Epithelial cell of proximal tubule (primary cell): ENCODE measurements at regions not wholly inside any gene's neighbourhood (a gene's known extent, or its start where the extent isn't known, plus 50 kb on each side); places are given as distances from the start of the nearest gene placed in this dataset.

Experiments used
- DNase-seq: peaks from one replicate; pipeline ENCODE4 v3.0.0-alpha.2; 2011; ENCODE audit warnings: low read depth
- H3K4me3 ChIP-seq: 2 replicates; pipeline ENCODE4 v1.5.1; 2011; ENCODE audit warnings: low read depth, mild to moderate bottlenecking, low read length
- CTCF ChIP-seq: conservative IDR thresholded peaks from 2 replicates; pipeline ENCODE4 v1.5.1; 2012; ENCODE audit warnings: low read depth, mild to moderate bottlenecking, low read length

DNA sequence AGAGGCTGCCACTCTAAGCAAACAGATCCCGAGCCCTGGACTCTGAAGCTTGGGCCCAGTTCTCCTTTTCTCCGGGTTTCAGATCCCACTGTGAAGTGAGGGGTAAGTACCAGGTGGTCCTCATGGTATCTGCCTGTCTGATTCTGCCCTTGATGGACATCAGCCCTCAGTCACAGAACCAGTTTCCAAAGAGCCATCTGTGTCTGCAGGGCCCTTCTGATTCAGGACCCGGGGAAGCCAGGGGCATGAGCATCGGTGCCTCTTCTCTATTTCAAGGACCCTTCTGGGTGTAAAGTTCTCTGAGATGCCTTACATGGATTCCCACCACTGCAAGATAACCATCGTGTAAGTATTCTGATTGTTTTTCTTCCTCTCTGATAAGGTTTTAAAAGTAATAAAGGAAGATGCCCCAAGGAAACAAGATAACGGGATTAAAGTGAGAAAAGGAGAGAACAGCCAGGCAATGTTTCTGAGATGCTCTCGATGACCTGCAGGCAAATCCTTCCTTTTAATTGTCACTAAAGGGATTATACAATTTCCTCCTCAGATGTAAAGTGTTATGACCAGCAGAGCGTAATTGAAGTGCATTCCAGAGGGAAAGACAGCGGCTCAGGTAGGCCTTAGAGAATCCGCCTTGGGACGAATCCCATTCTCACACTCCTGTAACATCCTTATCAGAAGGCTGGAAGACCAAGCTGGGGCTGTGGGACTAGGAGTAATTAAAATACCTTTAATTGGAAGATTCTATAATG lies 924.3 kb downstream of the TBC1D22A start:
- H3K4me3 ChIP-seq = no peak overlapping the region
- no peak for DNase-seq
- no peak for TF ChIP-seq CTCF

GRCh38 chr22:47681411-47682165 lies 919.1 kb downstream of the TBC1D22A start:
- no peak overlapping the region for H3K4me3 ChIP-seq
- no peak for TF ChIP-seq CTCF
- DNase-seq = no peak

GRCh38 chr22:47678636-47679287 lies 916.3 kb downstream of the TBC1D22A start:
- no peak for TF ChIP-seq CTCF
- no peak overlapping the region for H3K4me3 ChIP-seq
- no peak for DNase-seq

DNA sequence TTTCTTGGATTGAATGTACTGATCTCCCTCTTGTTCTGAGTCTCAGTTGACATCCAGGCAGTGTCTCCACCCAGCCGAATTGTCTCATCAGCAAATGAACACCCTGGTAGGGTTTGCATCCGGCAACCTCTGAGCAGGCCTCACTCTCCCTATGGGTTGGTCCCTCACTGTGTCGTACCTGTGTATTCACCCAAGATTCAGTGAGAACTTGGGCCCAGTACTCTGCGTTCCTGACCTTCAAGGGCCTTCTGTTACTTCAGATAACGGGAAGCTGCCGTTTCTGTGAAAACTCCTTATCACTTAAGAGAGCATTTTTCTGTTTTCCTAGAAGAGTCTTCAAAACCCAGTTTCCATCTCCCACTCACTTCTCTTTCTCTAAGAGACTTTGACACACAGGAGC lies 915.6 kb downstream of the TBC1D22A start:
- DNase-seq = no peak
- no peak for TF ChIP-seq CTCF
- no peak overlapping the region for H3K4me3 ChIP-seq

DNA sequence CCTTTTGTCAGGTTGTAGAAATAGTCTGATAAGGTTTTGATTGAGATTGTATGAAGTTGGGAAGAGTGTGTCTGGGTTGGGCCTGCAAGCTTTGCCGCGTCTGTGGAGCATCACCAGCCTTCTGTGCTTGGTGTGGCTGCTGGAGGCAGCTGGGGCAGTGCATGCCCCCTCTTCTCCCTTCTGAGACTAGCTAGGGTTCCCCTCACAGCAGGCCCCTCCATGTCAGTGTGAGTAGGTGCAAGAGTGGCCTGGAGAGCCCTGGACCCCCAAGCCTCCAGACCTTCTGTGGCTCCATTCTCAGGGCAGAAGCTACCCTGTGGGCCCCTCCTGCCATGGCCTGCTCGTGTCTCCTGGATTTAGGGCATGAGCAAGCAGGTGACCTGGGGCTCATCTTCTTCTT lies 914.2 kb downstream of the TBC1D22A start:
- no peak overlapping the region for H3K4me3 ChIP-seq
- no peak for TF ChIP-seq CTCF
- no peak for DNase-seq

DNA sequence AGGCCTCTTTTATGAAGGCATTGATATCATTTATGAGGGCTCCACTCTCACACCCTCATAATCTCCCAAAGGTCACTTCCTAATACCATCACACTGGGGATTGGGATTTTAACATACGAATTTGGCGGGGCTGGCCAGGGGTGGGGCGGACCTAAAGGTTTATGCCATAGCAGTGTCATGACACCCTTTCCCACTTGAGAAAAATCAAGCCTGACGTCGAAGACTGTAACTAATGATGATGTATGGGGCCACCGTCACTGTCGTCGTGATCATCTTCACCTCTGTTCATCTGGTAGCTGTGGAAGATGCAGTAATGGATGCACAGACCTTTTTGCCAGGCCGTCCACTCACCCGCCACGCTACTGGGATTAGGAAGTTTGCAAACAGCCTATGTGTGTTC lies 912.1 kb downstream of the TBC1D22A start:
- DNase-seq = no peak
- TF ChIP-seq CTCF = no peak
- no peak overlapping the region for H3K4me3 ChIP-seq
